Left ventricle myocardium inferior (tissue), 1 donor: ENCODE measurements at regions not wholly inside any gene's neighbourhood (a gene's known extent, or its start where the extent isn't known, plus 50 kb on each side); places are given as distances from the start of the nearest gene placed in this dataset.

ENCODE experiments used
- DNase-seq: peaks from one replicate; pipeline ENCODE4 v3.0.0-alpha.2; 2020
- H3K27ac ChIP-seq: fragments of 200-600 bp; replicated peaks from 2 replicates; pipeline ENCODE4 v1.8.0; 2021
- H3K27me3 ChIP-seq: fragments of 200-600 bp; 2 replicates; pipeline ENCODE4 v1.8.0; 2021; ENCODE audit warnings: low read depth
- H3K36me3 ChIP-seq: fragments of 200-600 bp; 2 replicates; pipeline ENCODE4 v1.8.0; 2021
- H3K4me1 ChIP-seq: fragments of 200-600 bp; 2 replicates; pipeline ENCODE4 v1.8.0; 2021
- H3K4me3 ChIP-seq: fragments of 200-600 bp; 2 replicates; pipeline ENCODE4 v1.8.0; 2021; ENCODE audit warnings: mild to moderate bottlenecking, moderate library complexity
- H3K9me3 ChIP-seq: fragments of 200-600 bp; replicated peaks from 2 replicates; pipeline ENCODE4 v1.8.0; 2021
- CTCF ChIP-seq: fragments of 200-600 bp; IDR thresholded peaks from 2 replicates; pipeline ENCODE4 v1.8.0; 2021; ENCODE audit warnings: antibody characterized with exemption, mild to moderate bottlenecking, borderline replicate concordance
- intact Hi-C: fragments of 100-400 bp; cut with micrococcal nuclease; formaldehyde crosslinking; loops from one replicate; pipeline ENCODE4 v1.11.0; 2022
- donor health status: DM: no; HTN: yes; CAD: no; lungs with severe emphysema.

DNA sequence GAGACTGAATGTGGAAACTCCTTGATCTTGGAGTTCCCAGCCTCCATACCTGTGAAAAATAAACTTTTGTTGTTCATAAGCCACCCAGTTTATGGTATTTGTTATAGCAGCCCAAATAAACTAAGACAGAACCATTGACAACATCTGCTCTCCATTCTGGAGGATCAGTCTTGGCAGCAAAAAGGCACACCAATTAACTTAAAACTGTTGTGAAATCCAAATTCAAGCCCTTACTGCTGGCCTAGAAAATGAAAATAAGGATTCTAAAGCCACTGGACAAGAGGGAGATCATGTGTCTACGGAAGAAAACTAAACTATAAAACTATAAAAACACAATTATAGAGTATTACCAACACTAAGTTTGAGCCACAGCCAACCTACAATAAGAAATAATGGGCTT lies 172.1 kb upstream of the RNPC3 start:
- no peak for DNase-seq
- H3K4me1 ChIP-seq = no peaks in the 10 kb centered on the region
- H3K27me3 ChIP-seq = no peaks in the 10 kb centered on the region
- no peak overlapping the region for H3K27ac ChIP-seq
- H3K4me3 ChIP-seq = no peak overlapping the region
- no peaks in the 10 kb centered on the region for H3K36me3 ChIP-seq
- H3K9me3 ChIP-seq = peaks cover 8% of the 10 kb centered on the region
- TF ChIP-seq CTCF = no peak
- intact Hi-C loops = no loop called here

- no peaks in the 10 kb centered on the region for H3K27me3 ChIP-seq
- no peaks in the 10 kb centered on the region for H3K9me3 ChIP-seq
- H3K4me3 ChIP-seq = no peak overlapping the region
- H3K4me1 ChIP-seq = no peaks in the 10 kb centered on the region
- intact Hi-C loops = no loop called here
- no peaks in the 10 kb centered on the region for H3K36me3 ChIP-seq
- H3K27ac ChIP-seq = no peak overlapping the region
- TF ChIP-seq CTCF = no peak
- no peak for DNase-seq
These were observed 177.4 kb upstream of the RNPC3 start for GRCh38 chr1:103348136-103348535.

- H3K9me3 ChIP-seq = no peaks in the 10 kb centered on the region
- no peak overlapping the region for H3K4me3 ChIP-seq
- no peaks in the 10 kb centered on the region for H3K4me1 ChIP-seq
- no peak overlapping the region for H3K27ac ChIP-seq
- no peak for TF ChIP-seq CTCF
- intact Hi-C loops = no loop called here
- no peaks in the 10 kb centered on the region for H3K36me3 ChIP-seq
- H3K27me3 ChIP-seq = no peaks in the 10 kb centered on the region
- DNase-seq = no peak
These were observed 180.6 kb upstream of the RNPC3 start for GRCh38 chr1:103344930-103345329.

DNA sequence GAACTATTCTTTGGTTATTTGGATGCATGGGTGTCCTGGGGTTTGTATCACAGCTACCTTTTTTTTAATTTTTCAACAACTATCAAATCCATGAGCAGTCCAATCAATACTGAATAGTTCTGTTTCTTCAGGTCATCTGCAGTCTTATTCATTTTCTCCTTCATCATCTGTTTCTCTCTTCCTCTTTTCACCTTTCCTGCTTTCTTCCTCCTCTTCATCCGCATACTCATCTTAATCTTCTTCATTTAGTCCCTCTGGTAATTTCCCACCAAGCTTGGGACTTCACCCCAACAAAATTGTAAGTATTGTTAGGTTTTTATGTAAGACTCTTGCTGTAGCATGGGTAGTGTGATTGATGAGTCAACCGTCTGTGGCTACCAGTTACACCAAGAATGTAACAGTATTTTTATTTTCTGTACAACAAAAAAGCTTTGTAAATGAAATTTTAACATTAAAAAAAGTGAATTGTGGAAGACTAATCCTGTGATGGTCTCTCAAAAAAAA lies 184.1 kb upstream of the RNPC3 start:
- Histone ChIP-seq H3K4me3 (no peak overlapping the region), H3K9me3 (no peaks in the 10 kb centered on the region), H3K36me3 (no peaks in the 10 kb centered on the region), H3K27ac (no peak overlapping the region), H3K4me1 (no peaks in the 10 kb centered on the region), H3K27me3 (no peaks in the 10 kb centered on the region)
- intact Hi-C loops = no loop called here
- no peak for DNase-seq
- TF ChIP-seq CTCF = no peak

DNA sequence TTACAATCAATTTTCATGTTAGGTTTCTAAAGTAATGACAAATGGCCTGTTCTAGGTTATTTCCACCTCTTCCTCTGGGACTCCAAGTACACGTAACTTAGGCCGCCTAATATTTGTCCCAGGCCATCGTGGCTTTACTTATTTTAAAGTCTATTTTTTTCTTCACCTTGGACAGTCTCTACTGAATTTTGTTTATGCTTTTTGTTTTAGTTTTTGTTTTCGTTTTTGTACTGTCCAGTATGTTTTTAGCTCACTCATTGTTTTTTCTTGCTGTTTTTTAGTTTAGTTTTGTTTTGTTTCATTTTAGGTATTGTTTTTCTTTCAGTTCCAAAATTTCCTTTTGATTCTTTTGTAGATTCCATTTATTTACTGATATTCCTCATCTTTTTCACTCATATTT lies 187.7 kb upstream of the RNPC3 start:
- no peak for TF ChIP-seq CTCF
- no peaks in the 10 kb centered on the region for H3K36me3 ChIP-seq
- no peaks in the 10 kb centered on the region for H3K9me3 ChIP-seq
- no peaks in the 10 kb centered on the region for H3K4me1 ChIP-seq
- intact Hi-C loops = no loop called here
- no peak overlapping the region for H3K27ac ChIP-seq
- no peak overlapping the region for H3K4me3 ChIP-seq
- DNase-seq = no peak
- no peaks in the 10 kb centered on the region for H3K27me3 ChIP-seq

DNA sequence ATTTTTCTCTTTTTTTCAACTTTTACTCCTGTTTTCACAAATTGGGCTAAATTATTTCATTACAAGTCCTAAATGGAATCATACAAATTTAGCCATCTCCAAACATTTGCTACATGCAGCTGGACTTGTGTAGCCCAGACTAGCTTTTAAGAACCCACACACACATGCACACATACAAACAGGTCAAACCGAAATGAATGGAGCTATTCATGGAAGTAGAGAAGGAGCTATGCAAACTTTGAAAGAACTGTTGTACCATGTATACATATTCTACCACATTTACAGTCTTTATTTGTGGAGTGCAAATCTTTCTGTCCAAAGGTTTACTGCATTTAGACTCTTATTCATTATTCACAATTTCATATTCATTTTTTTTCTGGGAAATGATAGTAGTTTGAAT lies 189.1 kb upstream of the RNPC3 start:
- TF ChIP-seq CTCF = no peak
- no peaks in the 10 kb centered on the region for H3K36me3 ChIP-seq
- no peak overlapping the region for H3K4me3 ChIP-seq
- H3K27ac ChIP-seq = no peak overlapping the region
- H3K9me3 ChIP-seq = no peaks in the 10 kb centered on the region
- no peak for DNase-seq
- H3K4me1 ChIP-seq = no peaks in the 10 kb centered on the region
- no peaks in the 10 kb centered on the region for H3K27me3 ChIP-seq
- intact Hi-C loops = no loop called here
